ENCODE measurements at regions not wholly inside any gene's neighbourhood (a gene's known extent, or its start where the extent isn't known, plus 50 kb on each side); places are given as distances from the start of the nearest gene placed in this dataset.
A peak's percentile ranks its signal among the peaks of the same experiment; 100 is the strongest.
"Not testable (repeated sequence)": the region's sequence is repeated elsewhere in the genome, so short reads cannot be mapped to it uniquely, and the experiment has no call there.

DNA sequence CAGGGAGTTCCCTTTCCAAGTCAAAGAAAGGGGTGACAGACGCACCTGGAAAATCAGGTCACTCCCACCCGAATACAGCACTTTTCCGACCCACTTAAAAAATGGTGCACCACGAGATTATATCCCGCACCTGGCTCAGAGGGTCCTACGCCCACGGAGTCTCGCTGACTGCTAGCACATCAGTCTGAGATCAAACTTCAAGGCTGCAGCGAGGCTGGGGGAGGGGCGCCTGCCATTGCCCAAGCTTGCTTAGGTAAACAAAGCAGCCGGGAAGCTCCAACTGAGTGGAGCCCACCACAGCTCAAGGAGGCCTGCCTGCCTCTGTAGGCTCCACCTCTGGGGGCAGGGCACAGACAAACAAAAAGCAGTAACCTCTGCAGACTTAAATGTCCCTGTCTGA lies 277.8 kb upstream of the ARHGAP42 start:
- not testable (repeated sequence) for DNase-seq; H3K4me1 ChIP-seq (ENCODE audit: control insufficient read depth, insufficient read depth, low read length); H3K36me3 ChIP-seq (ENCODE audit: control insufficient read depth, insufficient read depth, low read length); H3K27ac ChIP-seq (ENCODE audit: low read length); H3K4me3 ChIP-seq (ENCODE audit: low read length); H3K27me3 ChIP-seq (ENCODE audit: control insufficient read depth, insufficient read depth, low read length); H3K9me3 ChIP-seq (replicated peaks; ENCODE audit: control insufficient read depth, low read depth, low read length)
- 82% methylated on average over 7 of the region's 11 CpGs for WGBS (ENCODE audit: insufficient coverage)

DNA sequence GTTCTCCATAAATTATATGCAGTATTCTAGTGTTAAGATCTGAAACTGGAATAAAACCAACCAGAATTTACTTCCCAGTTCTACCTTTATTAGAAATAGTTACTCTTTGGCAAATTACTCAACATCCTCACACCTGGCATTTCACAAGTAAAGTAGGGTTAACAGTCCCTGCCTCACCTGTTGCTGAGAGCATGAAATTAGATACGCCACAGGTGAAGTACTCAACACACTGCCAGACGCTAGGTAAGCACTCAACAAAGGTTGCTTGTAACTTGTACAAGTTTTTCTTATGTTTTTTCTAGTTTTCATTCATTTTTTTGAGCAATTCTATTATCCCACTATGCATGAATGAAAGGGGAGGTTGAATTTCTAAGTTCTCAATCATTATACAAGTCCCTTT lies 267.6 kb upstream of the ARHGAP42 start:
- WGBS (ENCODE audit: insufficient coverage), result no CpG with 5 or more reads among the region's 2 CpGs
- no peak for DNase-seq

DNA sequence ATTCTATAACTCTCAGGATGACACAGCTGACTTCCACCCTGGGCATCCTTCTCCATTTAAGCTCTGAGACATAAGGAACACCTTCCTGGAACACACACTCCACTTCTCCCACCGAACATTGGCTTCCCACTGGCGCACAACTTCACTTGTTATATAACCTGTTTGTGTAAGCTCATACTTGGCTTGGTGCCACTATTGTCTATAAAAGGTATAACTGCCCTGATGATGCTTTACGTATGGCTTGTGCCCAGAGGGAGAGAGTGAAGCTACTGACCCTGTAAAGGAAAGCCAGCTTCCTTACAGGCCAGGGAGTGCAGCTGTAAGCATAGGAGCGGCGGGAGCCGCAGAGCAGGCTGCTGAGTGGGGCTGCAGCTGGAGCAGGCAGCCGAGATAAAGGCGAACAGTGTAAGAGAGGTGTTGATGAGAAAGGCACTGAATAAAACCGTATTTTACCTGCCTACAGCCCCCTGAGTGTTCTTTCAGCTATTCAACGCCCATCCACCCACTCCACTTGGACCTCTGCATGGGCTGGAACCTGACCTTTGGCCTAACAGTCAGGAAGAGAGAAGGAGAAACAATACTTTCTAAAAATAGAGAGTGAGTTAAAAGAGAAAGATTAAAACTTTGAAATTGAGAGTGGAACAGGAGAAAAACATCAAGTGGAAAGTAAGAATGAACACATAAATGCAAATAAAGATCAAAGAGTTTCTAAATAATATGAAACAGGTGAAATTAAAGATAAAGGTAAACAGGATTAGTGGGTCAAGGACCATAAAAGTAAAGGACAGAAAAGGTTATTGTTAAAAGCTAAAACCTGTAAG lies 252.1 kb upstream of the ARHGAP42 start:
- Histone ChIP-seq H3K4me1 (ENCODE audit: control insufficient read depth, insufficient read depth, low read length) (no peaks in the 10 kb centered on the region), H3K27ac (ENCODE audit: low read length) (no peak overlapping the region), H3K4me3 (ENCODE audit: low read length) (no peak overlapping the region), H3K27me3 (ENCODE audit: control insufficient read depth, insufficient read depth, low read length) (no peaks in the 10 kb centered on the region), H3K36me3 (ENCODE audit: control insufficient read depth, insufficient read depth, low read length) (no peaks in the 10 kb centered on the region), H3K9me3 (replicated peaks; ENCODE audit: control insufficient read depth, low read depth, low read length) (no peaks in the 10 kb centered on the region)
- WGBS (ENCODE audit: insufficient coverage), result 56% methylated on average over 1 of the region's 10 CpGs
- DNase-seq, result no peak

More for the DNA sequence above, 267.6 kb upstream of the ARHGAP42 start:
- no peaks in the 10 kb centered on the region for H3K36me3 ChIP-seq (ENCODE audit: control insufficient read depth, insufficient read depth, low read length)
- H3K4me1 ChIP-seq (ENCODE audit: control insufficient read depth, insufficient read depth, low read length), result no peaks in the 10 kb centered on the region
- no peak overlapping the region for H3K27ac ChIP-seq (ENCODE audit: low read length)
- H3K9me3 ChIP-seq (replicated peaks; ENCODE audit: control insufficient read depth, low read depth, low read length), result peaks cover 12% of the 10 kb centered on the region
- no peak overlapping the region for H3K4me3 ChIP-seq (ENCODE audit: low read length)
- no peaks in the 10 kb centered on the region for H3K27me3 ChIP-seq (ENCODE audit: control insufficient read depth, insufficient read depth, low read length)

DNA sequence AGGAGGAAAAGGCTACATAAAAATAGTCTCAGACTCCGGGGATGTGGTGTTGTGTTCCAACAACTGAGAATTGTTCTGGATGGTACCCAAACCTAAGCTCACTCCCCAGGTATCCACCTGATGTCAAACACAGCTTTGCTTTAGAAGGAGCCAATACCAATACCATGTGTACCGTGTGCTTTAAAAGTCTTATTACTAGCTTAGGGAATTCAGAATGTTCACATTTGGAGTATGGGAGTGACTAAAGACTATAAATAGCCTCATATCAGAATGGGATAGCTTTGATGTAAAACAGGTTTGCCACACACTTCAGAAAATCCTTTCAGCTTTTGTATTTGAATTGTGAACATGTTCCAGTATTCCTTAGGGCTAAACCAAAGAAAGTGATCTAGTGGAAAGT lies 248.7 kb upstream of the ARHGAP42 start:
- no CpG with 5 or more reads among the region's 2 CpGs for WGBS (ENCODE audit: insufficient coverage)
- no peaks in the 10 kb centered on the region for H3K36me3 ChIP-seq (ENCODE audit: control insufficient read depth, insufficient read depth, low read length)
- H3K9me3 ChIP-seq (replicated peaks; ENCODE audit: control insufficient read depth, low read depth, low read length), result no peaks in the 10 kb centered on the region
- no peaks in the 10 kb centered on the region for H3K4me1 ChIP-seq (ENCODE audit: control insufficient read depth, insufficient read depth, low read length)
- no peak overlapping the region for H3K27ac ChIP-seq (ENCODE audit: low read length)
- H3K4me3 ChIP-seq (ENCODE audit: low read length), result no peak overlapping the region
- H3K27me3 ChIP-seq (ENCODE audit: control insufficient read depth, insufficient read depth, low read length), result no peaks in the 10 kb centered on the region
- peak; percentile 17 for DNase-seq

- Histone ChIP-seq H3K4me3 (ENCODE audit: low read length) (no peak overlapping the region), H3K36me3 (ENCODE audit: control insufficient read depth, insufficient read depth, low read length) (no peaks in the 10 kb centered on the region), H3K27ac (ENCODE audit: low read length) (no peak overlapping the region), H3K9me3 (replicated peaks; ENCODE audit: control insufficient read depth, low read depth, low read length) (no peaks in the 10 kb centered on the region), H3K4me1 (ENCODE audit: control insufficient read depth, insufficient read depth, low read length) (peaks cover 5% of the 10 kb centered on the region), H3K27me3 (ENCODE audit: control insufficient read depth, insufficient read depth, low read length) (no peaks in the 10 kb centered on the region)
- 71% methylated on average over 1 of the region's 1 CpG for WGBS (ENCODE audit: insufficient coverage)
- no peak for DNase-seq
Observed at GRCh38 chr11:100441086-100441485, 246.0 kb upstream of the ARHGAP42 start.

GRCh38 chr11:100442017-100442416 lies 245.1 kb upstream of the ARHGAP42 start:
- no peak for DNase-seq
- H3K36me3 ChIP-seq (ENCODE audit: control insufficient read depth, insufficient read depth, low read length), result no peaks in the 10 kb centered on the region
- no peak overlapping the region for H3K4me3 ChIP-seq (ENCODE audit: low read length)
- no peak overlapping the region for H3K27ac ChIP-seq (ENCODE audit: low read length)
- H3K9me3 ChIP-seq (replicated peaks; ENCODE audit: control insufficient read depth, low read depth, low read length), result no peaks in the 10 kb centered on the region
- peaks cover 5% of the 10 kb centered on the region for H3K4me1 ChIP-seq (ENCODE audit: control insufficient read depth, insufficient read depth, low read length)
- no peaks in the 10 kb centered on the region for H3K27me3 ChIP-seq (ENCODE audit: control insufficient read depth, insufficient read depth, low read length)
- WGBS (ENCODE audit: insufficient coverage), result no CpG with 5 or more reads among the region's 3 CpGs

DNA sequence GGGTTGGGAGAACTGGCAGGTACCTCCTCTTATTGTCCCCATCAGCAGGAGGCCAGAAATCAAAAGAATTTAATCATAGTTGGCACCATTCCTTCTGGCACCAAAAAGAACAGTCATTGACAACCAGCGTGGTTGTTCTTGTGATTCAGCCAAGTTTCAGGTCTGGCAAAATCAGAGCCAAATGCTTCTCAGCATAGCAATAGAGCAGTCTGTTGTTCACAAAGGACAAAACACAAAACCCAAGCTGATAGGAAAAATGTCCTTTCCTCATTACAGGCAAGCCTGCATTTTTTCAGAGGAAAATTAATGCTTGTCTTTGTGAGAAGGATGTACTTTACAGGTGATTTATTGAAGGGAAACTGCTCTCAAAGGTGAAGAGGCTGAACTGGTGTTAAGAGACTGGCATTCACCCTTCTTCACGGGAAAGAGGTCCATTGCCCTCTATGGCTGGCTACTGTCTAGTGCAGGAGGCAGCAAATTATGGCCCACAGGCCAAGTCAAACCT lies 241.8 kb upstream of the ARHGAP42 start:
- no peak overlapping the region for H3K27ac ChIP-seq (ENCODE audit: low read length)

DNA sequence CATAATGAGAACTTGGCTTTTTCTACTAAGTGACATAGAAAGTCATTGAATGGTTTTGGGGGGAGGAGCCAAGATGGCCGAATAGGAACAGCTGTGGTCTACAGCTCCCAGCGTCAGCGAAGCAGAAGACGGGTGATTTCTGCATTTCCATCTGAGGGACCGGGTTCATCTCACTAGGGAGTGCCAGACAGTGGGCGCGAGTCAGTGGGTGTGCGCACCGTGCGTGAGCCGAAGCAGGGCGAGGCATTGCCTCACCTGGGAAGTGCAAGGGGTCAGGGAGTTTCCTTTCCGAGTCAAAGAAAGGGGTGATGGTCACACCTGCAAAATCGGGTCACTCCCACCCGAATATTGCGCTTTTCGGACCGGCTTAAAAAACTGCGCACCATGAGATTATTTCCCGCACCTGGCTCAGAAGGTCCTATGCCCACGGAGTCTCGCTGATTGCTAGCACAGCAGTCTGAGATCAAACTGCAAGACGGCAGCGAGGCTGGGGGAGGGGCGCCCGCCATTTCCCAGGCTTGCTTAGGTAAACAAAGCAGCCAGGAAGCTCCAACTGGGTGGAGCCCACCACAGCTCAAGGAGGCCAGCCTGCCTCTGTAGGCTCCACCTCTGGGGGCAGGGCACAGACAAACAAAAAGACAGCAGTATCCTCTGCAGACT lies 235.2 kb upstream of the ARHGAP42 start:
- not testable (repeated sequence) for H3K4me1 ChIP-seq (ENCODE audit: control insufficient read depth, insufficient read depth, low read length); DNase-seq; H3K4me3 ChIP-seq (ENCODE audit: low read length); H3K27ac ChIP-seq (ENCODE audit: low read length); H3K27me3 ChIP-seq (ENCODE audit: control insufficient read depth, insufficient read depth, low read length); H3K9me3 ChIP-seq (replicated peaks; ENCODE audit: control insufficient read depth, low read depth, low read length); H3K36me3 ChIP-seq (ENCODE audit: control insufficient read depth, insufficient read depth, low read length)
- WGBS (ENCODE audit: insufficient coverage), result 95% methylated on average over 22 of the region's 26 CpGs

More for the DNA sequence above, 241.8 kb upstream of the ARHGAP42 start:
- Histone ChIP-seq H3K4me1 (ENCODE audit: control insufficient read depth, insufficient read depth, low read length) (peaks cover 5% of the 10 kb centered on the region), H3K27me3 (ENCODE audit: control insufficient read depth, insufficient read depth, low read length) (no peaks in the 10 kb centered on the region), H3K4me3 (ENCODE audit: low read length) (no peak overlapping the region), H3K9me3 (replicated peaks; ENCODE audit: control insufficient read depth, low read depth, low read length) (no peaks in the 10 kb centered on the region), H3K36me3 (ENCODE audit: control insufficient read depth, insufficient read depth, low read length) (no peaks in the 10 kb centered on the region)
- DNase-seq, result peak; percentile 49
- 0% methylated on average over 1 of the region's 2 CpGs for WGBS (ENCODE audit: insufficient coverage)

DNA sequence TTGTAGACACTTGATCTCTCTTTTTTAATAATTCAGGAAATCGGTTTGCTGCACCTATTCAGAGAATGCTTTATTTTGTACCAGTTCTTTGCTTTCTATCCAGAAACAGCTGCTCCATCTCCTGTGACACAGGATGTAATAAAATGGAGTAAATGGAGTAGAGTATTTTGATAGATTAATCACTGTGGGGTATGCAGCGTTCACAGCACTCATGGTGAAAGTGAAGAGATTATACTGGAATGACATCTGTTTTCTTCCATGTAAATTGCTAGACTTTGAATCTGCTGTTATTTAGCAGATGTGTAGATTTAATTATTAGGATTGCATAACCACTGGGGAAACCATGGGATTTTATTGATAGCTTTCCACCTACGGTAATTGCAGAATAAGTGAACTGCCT lies 227.3 kb upstream of the ARHGAP42 start:
- H3K9me3 ChIP-seq (replicated peaks; ENCODE audit: control insufficient read depth, low read depth, low read length), result no peaks in the 10 kb centered on the region
- DNase-seq, result no peak
- no peaks in the 10 kb centered on the region for H3K36me3 ChIP-seq (ENCODE audit: control insufficient read depth, insufficient read depth, low read length)
- H3K4me3 ChIP-seq (ENCODE audit: low read length), result no peak overlapping the region
- WGBS (ENCODE audit: insufficient coverage), result 20% methylated on average over 1 of the region's 3 CpGs
- no peaks in the 10 kb centered on the region for H3K4me1 ChIP-seq (ENCODE audit: control insufficient read depth, insufficient read depth, low read length)
- no peaks in the 10 kb centered on the region for H3K27me3 ChIP-seq (ENCODE audit: control insufficient read depth, insufficient read depth, low read length)
- no peak overlapping the region for H3K27ac ChIP-seq (ENCODE audit: low read length)

- 43% methylated on average over 2 of the region's 3 CpGs for WGBS (ENCODE audit: insufficient coverage)
- Histone ChIP-seq H3K36me3 (ENCODE audit: control insufficient read depth, insufficient read depth, low read length) (no peaks in the 10 kb centered on the region), H3K4me1 (ENCODE audit: control insufficient read depth, insufficient read depth, low read length) (no peaks in the 10 kb centered on the region), H3K27me3 (ENCODE audit: control insufficient read depth, insufficient read depth, low read length) (no peaks in the 10 kb centered on the region), H3K27ac (ENCODE audit: low read length) (no peak overlapping the region), H3K9me3 (replicated peaks; ENCODE audit: control insufficient read depth, low read depth, low read length) (no peaks in the 10 kb centered on the region), H3K4me3 (ENCODE audit: low read length) (no peak overlapping the region)
- no peak for DNase-seq
Observed at GRCh38 chr11:100460426-100460825, 226.7 kb upstream of the ARHGAP42 start.
